Activated naive CD4-positive, alpha-beta T cell treated with Interleukin-2 at 50 U/mL for 16 hours (primary cell): ENCODE measurements at regions not wholly inside any gene's neighbourhood (a gene's known extent, or its start where the extent isn't known, plus 50 kb on each side); places are given as distances from the start of the nearest gene placed in this dataset.

Experiments used
- DNase-seq: peaks from one replicate; pipeline ENCODE4 v3.0.0-alpha.2; 2020

- no peak for DNase-seq
Observed at GRCh38 chr5:125408448-125409233, 662.2 kb upstream of the ZNF608 start.

GRCh38 chr5:125409234-125409860 is 662.9 kb upstream of the ZNF608 start:
- no peak for DNase-seq

GRCh38 chr5:125409861-125410536 is 663.6 kb upstream of the ZNF608 start:
- no peak for DNase-seq

- no peak for DNase-seq
Observed at GRCh38 chr5:125410537-125411070, 664.2 kb upstream of the ZNF608 start.

- DNase-seq: no peak
Observed at GRCh38 chr5:125411071-125411743, 664.8 kb upstream of the ZNF608 start.

- no peak for DNase-seq
Observed at GRCh38 chr5:125411744-125412560, 665.5 kb upstream of the ZNF608 start.

GRCh38 chr5:125412561-125413495 is 666.4 kb upstream of the ZNF608 start:
- no peak for DNase-seq

- DNase-seq: no peak
Observed at GRCh38 chr5:125413496-125414274, 667.2 kb upstream of the ZNF608 start.

GRCh38 chr5:125415126-125415525 is 668.7 kb upstream of the ZNF608 start:
- DNase-seq: no peak

- no peak for DNase-seq
Observed at GRCh38 chr5:125416055-125416454, 669.6 kb upstream of the ZNF608 start.

GRCh38 chr5:125421006-125421405 is 674.6 kb upstream of the ZNF608 start:
- no peak for DNase-seq

GRCh38 chr5:125422342-125422741 is 675.9 kb upstream of the ZNF608 start:
- DNase-seq: no peak

GRCh38 chr5:125424402-125425141 is 678.1 kb upstream of the ZNF608 start:
- DNase-seq: no peak

- no peak for DNase-seq
Observed at GRCh38 chr5:125429498-125429897, 683.1 kb upstream of the ZNF608 start.

- DNase-seq: no peak
Observed at GRCh38 chr5:125433457-125433856, 687.0 kb upstream of the ZNF608 start.

GRCh38 chr5:125439243-125439642 is 692.8 kb upstream of the ZNF608 start:
- no peak for DNase-seq

GRCh38 chr5:125440905-125441304 is 694.5 kb upstream of the ZNF608 start:
- DNase-seq: no peak

- no peak for DNase-seq
Observed at GRCh38 chr5:125446986-125447385, 700.5 kb upstream of the ZNF608 start.

GRCh38 chr5:125450771-125451170 is 704.3 kb upstream of the ZNF608 start:
- no peak for DNase-seq
